HFF-Myc (cell line): ENCODE measurements at regions not wholly inside any gene's neighbourhood (a gene's known extent, or its start where the extent isn't known, plus 50 kb on each side); places are given as distances from the start of the nearest gene placed in this dataset.

Source experiments
- DNase-seq: peaks from one replicate; pipeline ENCODE4 v3.0.0-alpha.2; 2011; ENCODE audit warnings: low read depth; ENCODE audit errors: extremely low read depth
- H3K4me3 ChIP-seq: replicated peaks from 2 replicates; pipeline ENCODE4 v1.5.1; 2011; ENCODE audit warnings: low read depth, mild to moderate bottlenecking, control low read depth, low read length
- CTCF ChIP-seq: IDR thresholded peaks from 2 replicates; pipeline ENCODE4 v1.5.1; 2012; ENCODE audit warnings: mild to moderate bottlenecking, low read depth, low read length, control low read depth; ENCODE audit errors: missing control alignments

GRCh38 chr11:106271086-106271485, 193.6 kb downstream of the AASDHPPT start:
- no peak overlapping the region for H3K4me3 ChIP-seq
- DNase-seq, result no peak
- no peak for TF ChIP-seq CTCF

DNA sequence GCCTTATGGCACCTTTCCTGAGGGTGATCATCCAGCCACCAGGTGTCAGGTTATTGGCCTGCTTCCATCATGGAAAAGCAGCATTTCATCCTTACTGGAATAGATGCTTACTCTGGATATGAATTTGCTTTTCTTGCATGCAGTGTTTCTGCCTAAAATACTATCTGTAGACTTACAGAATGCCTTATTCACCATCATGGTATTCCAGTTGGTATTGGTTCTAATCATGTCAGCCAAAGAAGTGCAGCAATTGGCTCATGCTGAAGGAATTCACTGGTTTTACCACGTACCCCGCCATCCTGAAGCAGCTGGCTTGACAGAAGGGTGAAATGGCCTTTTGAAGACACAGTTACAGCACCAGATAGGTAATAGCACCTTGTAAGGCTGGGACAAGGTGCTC, 194.2 kb downstream of the AASDHPPT start:
- DNase-seq, result no peak

GRCh38 chr11:106275151-106275550, 197.7 kb downstream of the AASDHPPT start:
- DNase-seq, result no peak
- H3K4me3 ChIP-seq, result no peak overlapping the region
- TF ChIP-seq CTCF, result no peak

More for the DNA sequence above, 194.2 kb downstream of the AASDHPPT start:
- TF ChIP-seq CTCF, result no peak
- no peak overlapping the region for H3K4me3 ChIP-seq

DNA sequence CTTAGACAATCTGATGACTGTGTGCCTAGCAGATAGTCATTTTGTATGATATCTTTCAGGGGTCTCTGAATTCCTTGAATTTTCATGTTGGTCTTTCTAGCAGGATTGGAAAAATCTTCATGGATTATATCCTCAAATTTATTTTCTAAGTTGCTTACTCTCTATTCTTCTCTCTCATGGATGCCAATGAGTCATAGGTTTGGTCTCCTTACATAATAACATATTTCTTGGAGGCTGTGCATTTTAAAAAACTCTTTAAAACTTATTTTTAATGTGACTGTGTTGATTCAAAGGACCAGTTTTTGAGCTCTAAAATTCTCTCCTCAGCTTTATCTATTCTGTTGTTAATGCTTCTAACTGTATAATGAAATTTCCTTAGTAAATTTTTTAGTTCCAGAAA, 198.7 kb downstream of the AASDHPPT start:
- H3K4me3 ChIP-seq, result no peak overlapping the region
- DNase-seq, result no peak
- TF ChIP-seq CTCF, result no peak

DNA sequence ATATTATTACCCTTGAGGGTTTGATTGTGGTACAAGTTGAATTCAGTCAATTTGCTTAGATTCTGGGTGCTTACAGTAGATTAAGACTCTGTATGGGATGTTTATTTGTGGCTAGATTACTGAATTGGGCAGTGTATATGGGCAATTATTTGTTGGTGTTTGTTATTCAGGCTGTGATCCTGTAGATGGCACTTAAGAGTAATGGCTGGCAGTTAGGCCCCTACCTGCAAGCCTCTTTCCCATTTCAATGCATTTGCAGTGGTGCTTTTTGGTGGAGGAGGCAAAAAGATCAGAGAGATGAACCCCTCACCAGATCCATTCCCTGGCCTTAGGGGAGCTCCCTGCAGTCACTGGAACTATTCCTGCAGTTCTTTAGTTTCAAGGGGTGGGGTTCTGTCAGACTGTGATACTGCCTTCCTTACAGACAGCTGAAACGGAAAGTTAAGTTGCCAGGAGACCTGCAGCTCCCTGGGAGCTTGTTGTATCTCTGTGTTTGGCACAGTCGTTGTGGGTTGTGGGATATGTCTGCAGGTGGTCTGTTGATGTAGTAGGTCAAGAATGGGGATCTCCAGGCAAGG, 199.5 kb downstream of the AASDHPPT start:
- peak; percentile 46 for TF ChIP-seq CTCF
- no peak for DNase-seq
- no peak overlapping the region for H3K4me3 ChIP-seq

DNA sequence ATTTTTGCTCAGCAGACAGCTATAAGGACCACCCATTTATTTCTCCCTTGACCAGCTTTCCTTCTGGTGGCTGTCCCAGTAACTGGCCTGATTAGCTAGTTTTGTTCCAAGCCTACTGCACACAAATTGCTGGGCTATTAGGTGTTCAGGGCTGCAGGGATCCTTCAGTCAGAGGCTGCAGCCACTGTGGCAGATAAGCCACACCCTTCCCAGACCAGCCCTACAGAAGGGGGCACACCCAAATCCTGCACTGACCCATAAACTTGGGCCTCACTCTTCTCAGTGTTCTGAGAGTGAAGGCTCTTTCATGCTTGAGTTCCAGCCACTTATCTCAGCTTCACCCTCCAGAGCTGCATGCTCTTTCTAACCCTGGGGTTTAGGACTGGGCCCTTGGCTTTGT, 200.0 kb downstream of the AASDHPPT start:
- no peak for TF ChIP-seq CTCF
- no peak overlapping the region for H3K4me3 ChIP-seq
- no peak for DNase-seq

GRCh38 chr11:106278391-106278790, 200.9 kb downstream of the AASDHPPT start:
- no peak for DNase-seq
- TF ChIP-seq CTCF, result no peak
- H3K4me3 ChIP-seq, result no peak overlapping the region
